ENCODE measurements at regions not wholly inside any gene's neighbourhood (a gene's known extent, or its start where the extent isn't known, plus 50 kb on each side); places are given as distances from the start of the nearest gene placed in this dataset.

- no peak for TF ChIP-seq POLR2AphosphoS5 (IDR thresholded peaks at IDR 0.05; ENCODE audit: low read depth, low read length)
- TF ChIP-seq PAX5 (IDR thresholded peaks at IDR 0.05; ENCODE audit: insufficient read depth, low read length, severe bottlenecking), result no peak
- no peak for TF ChIP-seq POLR2A (IDR thresholded peaks at IDR 0.05; ENCODE audit: low read depth, low read length)
- TF ChIP-seq TAF1 (IDR thresholded peaks at IDR 0.05; ENCODE audit: low read depth, low read length), result no peak
- no peak for TF ChIP-seq SPI1 (IDR thresholded peaks at IDR 0.05; ENCODE audit: low read depth, low read length)
- no peak for TF ChIP-seq POU2F2 (IDR thresholded peaks at IDR 0.05; ENCODE audit: low read depth, low read length)
Measured at GRCh38 chr13:54597540-54598088, 1569.0 kb downstream of the OLFM4 start.
